GDM1 (cell line): ENCODE measurements at regions not wholly inside any gene's neighbourhood (a gene's known extent, or its start where the extent isn't known, plus 50 kb on each side); places are given as distances from the start of the nearest gene placed in this dataset.

Experiments used
- DNase-seq: peaks from one replicate; lab custom pipeline; 2025; lab: John Stamatoyannopoulos, UW

DNA sequence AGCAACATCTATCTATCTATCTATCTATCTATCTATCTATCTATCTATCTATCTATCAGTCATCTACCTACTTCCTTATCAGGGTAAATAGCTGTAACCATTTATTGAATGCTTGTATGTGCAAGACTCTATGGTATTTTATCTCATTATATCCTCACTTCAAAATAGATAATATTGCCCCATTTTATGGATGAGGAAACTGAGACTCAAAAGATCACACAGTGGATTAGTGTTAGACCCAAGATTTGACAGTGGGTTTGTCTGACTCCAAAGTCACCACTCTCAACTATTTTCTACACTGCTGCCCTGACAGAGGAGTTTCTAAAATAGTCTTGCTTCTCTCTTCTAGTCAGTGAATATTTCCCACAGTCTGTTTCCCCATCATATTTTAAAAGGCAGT lies 94.3 kb upstream of the NR3C1 start:
- DNase-seq: no peak

DNA sequence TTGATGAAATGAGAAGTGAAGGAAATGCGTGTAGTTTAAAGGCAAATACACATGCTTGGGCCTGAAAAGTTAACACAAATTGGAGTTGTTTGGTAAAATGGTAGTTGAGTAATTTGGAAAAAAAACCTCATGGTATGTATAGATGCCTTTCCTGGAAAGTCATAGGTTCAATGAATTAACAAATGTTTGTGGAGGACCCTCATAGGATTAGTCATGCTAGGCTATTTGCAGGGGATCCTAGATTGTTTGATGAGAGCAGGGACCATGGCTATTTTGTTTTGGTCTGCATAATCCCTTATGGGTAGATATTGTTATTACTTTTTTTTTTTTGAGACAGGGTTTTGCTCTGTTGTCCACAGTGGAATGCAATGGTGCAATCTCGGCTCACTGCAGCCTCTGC lies 93.5 kb upstream of the NR3C1 start:
- DNase-seq: no peak

DNA sequence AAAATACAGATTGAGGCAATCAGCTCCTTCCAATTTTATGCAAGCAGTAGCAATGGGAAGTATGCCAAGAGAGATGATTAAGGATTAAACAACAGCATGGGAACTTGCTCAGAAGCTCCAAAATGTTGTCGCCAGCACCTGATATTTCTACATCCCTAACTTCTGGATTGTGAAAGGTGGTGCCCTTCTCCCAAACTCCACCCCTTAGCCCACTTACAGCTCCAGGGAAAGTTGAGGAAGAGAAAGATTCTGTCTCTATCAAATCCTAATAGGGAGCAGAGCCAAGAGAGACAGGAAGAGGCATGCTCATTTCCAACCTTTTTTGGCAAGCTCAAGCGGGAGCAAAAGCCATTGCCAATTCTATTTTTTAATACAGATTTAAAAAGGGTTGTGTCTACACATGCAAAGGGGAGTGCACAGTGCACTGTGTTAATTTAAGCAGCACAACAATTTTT lies 92.4 kb upstream of the NR3C1 start:
- DNase-seq: no peak

DNA sequence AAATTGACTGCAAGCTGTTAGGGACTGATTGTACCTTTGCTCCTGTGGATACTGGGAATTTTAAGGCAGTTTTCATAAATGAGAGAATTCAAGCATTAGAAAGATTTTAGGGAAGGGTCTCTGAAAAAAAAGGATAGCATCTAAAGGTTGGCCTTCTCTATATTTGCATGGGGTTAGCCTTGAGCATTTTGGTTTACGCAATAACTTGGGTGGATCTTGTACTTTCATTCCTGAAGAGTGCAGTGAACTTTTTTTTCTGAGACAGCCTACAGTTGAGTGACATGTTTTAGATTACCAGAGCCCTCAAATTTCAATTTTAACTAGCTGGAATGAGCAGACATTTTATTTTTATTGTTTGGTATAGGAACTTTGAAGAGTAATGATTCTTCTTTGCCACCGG lies 91.6 kb upstream of the NR3C1 start:
- no peak for DNase-seq

DNA sequence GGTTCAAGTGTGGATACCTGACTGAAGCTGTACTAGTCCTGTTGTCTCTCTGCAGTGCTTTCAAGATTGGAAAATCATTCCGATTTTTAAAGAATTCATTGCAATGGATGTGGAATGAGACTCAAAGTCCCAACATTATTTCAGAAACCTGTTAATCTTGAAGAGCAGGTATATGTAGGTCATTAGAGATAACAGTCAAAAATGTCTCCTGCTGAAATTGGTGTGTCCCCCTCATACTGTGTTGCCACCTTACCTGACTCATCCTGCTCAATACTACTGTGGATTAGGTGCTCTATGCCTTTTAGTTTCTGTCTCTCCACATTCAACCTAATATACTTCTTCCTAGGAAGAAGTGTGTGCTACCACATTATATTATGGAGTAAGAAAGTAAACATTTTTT lies 91.1 kb upstream of the NR3C1 start:
- no peak for DNase-seq

DNA sequence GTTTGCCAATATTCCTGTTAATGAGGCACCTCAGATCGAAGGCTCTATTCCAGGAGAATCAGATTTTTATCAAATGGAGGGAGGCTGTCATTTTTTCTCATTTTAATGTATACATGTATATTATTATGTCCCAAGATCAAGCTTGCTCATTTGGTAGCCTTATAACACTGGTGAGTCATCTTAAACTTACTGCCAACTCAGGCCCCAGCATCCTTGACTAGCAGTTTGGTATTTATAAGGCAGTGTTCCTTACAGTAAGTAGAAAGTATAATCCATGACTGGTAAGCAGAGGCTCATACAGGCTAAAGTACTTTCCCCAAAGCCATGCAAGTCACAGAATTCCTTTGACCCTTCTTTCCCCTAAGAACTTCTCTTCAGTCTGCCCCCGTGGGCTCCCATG lies 90.7 kb upstream of the NR3C1 start:
- no peak for DNase-seq

DNA sequence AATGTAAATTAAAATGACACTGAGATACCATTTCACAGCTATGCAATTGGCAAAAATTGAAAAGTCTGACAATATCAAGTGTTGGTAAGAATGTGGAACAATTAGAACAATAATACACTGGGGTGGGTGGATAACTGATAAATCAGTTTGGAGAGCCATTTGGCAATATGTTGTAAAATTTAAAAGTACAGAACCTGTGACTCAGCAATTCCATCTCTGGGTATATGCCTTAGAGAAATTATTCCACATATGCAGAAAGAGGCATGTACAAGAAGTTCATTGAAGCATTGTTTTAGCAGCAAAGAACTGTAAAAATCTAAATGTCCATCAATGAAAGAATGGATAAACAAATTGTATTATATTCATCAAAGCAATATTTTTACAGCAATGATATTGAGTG lies 89.3 kb upstream of the NR3C1 start:
- no peak for DNase-seq

DNA sequence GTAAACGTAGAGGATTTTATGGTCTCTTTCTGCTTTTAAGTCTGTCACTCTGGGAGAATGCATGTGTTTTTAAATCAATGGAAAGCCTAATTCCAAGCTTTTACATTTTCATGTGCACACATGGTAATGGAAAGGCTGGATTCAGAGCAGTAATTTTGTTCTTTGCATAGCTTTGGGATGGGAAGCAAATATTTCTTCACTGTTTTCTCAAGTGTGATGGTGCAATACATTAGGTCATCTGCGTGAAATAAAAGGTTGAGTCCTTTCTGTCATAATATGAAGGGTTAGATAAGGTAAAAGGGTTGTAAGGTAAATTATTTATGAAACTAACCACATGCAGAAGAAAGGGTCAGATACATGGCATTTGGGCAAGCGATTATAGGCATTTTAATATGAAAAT lies 88.2 kb upstream of the NR3C1 start:
- DNase-seq: no peak

DNA sequence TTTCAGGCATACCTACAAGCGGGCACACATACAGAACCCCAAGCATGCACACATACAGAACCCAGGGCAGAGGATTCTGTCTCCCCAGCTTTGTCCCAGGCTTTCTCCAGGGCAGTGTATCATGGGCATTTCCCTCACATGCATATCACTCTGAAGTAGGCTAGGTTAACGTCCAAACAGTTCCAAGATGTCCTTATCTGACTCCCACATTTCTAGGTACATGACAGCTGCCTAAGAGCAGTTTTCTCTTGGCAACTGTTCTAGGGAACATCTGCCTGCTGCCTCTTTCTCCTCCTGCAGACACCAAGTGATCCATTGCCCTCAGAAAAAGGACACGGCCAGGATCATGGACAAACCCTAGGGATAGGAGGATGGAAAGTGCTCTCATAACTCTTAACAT lies 84.9 kb upstream of the NR3C1 start:
- DNase-seq: no peak

- no peak for DNase-seq
Observed at GRCh38 chr5:143484601-143485000, 81.1 kb upstream of the NR3C1 start.

DNA sequence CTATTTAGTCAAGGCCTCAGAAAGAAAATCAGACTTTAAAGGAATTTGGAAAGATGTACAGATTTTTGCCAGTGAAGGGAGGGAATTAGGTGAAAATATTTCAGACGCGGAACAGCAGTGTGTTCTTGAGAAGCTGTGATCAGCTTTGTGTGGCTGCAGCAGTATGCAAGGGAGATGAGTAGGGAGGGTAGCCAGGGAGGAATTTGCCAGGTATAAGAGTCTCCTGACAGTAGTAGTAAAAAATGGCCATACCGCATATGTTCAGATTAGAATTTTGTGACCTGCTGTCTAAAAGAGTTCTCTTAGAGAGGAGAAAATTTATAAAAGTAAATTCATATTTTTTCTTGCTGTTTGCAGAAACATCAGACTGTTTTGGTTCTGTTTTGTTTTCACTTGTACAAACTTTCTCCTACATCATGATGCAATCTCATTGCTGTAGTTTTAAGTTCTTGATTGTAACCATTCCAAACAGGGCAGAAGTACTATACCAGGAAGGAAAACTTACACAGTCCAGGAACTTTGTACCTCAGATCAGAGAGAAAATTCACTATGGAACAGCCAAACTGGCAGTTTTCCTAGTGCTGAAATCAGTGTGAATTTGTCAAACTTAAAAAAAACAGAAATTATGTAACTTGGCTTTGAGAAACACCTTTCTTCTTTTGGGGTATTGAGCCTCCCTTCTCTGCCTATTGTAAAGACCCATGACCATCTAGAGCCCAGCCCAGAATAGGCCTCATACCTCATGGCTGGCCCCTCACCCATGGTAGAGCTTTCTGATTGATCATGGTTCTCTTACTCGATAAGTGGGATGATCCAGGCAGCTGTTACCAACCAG lies 78.4 kb upstream of the NR3C1 start:
- DNase-seq: no peak

DNA sequence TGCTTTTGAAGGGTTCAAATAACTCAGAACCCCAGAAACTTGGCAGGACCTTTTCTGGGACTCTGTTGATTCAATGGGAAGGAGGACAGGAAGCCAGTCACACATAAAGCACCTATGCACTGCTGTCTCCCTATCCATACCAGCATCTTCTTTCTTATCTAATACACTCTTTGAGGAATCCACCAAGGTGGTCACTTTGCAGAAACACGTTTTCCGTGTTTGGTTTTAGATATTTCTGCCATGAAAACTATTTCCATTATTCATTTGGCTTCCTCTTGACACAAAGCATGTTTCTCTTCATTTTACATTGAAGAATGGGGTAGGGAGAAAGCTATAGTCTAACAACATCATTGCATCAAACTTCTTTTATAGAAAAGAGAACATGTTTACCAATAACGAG lies 76.5 kb upstream of the NR3C1 start:
- DNase-seq: no peak

- no peak for DNase-seq
Observed at GRCh38 chr5:143479394-143479793, 75.9 kb upstream of the NR3C1 start.

- DNase-seq: no peak
Observed at GRCh38 chr5:143476601-143477211, 73.2 kb upstream of the NR3C1 start.

DNA sequence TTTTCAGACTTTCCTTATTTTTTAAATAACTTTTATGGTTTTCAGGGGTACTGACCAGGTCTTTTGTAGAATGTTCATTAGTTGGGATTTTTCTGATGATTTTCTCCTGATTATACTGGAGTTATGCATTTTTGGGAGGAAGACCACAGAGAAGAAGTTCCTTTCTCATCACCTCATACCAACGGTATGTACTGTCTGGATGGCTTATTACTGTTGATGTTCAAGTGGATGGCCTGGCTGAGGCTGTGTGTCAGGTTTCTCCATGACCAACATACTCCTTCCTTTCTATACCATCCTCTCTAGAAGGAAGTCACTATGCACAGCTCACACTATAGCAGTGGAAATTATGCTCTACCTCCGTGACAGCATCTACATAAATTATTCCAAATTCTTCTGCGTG lies 71.1 kb upstream of the NR3C1 start:
- no peak for DNase-seq

- no peak for DNase-seq
Observed at GRCh38 chr5:143473481-143473880, 70.0 kb upstream of the NR3C1 start.

DNA sequence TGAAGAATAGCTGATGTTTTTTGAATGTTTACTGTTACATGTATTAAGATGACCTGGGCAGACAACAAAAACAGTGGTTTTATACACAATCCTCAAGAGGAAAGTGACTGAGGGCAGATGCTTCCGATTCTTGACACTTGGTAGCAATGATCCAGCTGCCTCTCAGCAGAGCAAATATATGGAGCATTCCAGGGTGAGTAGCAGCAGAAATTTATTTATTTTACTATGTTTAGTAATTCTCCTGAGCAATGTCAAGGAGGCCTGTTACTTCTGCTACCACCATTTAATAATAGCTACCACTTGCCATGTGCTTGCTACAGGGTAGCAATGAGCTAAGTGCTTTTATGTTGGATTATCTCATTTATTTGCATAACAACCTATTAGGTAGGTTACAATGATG lies 69.1 kb upstream of the NR3C1 start:
- no peak for DNase-seq

DNA sequence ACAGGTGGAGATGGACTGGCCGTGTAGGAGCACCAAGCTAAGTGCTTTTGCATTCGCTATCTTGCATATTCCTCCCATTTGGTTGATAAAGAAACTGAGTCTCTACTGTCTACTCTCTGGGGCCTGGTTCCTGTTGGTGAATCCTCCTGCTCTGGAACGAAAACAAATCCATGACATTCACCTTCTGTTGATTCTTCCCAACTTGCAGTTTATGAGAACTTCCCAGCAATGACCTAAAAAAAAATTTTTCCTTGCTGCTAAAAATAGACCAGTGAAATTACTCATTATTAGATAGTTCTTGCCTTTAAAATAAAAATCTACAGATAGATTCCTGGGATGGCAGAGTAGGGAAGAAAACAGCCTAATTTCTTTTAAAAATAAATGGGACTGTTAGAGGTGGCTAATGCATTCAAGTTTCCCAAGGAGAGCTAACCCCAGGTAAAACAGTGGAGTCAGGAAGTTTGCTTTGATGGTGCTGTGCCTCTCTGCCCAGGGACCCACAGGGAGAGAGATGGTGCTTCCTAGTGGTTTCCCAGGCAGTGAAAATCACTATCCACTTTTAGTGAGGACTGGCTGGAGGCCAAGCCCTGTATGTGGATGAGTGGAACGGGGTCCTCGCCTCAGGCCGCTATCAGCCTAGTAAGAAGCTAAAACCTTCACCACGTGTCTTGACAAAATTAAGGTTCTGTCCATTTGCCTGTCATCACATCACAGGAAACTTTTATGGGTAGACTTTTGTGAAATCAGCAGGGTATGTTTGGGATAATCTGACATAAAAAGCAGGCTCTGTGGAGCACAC lies 68.4 kb upstream of the NR3C1 start:
- DNase-seq: no peak

DNA sequence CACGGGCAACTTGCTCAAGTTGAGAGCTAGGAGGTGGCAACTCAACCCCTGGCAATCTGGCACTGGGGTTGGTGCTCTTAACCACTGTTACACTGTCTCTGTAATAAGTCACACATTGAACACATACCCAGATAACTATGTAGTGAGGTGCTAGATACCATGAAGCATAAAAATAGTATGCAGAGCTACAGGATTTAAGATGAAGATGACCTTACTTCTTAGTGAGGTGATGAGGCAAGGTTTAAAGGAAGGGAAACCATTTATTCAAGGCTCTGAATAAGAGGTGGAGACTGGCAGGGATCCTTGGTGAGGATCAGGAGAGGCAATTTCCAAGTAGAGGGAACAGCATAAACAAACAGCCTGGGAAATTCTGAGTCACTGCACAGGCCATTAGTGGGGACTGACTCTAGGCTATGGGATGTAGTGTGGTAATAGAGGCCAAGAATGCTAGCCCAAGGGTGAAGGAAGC lies 67.6 kb upstream of the NR3C1 start:
- no peak for DNase-seq

DNA sequence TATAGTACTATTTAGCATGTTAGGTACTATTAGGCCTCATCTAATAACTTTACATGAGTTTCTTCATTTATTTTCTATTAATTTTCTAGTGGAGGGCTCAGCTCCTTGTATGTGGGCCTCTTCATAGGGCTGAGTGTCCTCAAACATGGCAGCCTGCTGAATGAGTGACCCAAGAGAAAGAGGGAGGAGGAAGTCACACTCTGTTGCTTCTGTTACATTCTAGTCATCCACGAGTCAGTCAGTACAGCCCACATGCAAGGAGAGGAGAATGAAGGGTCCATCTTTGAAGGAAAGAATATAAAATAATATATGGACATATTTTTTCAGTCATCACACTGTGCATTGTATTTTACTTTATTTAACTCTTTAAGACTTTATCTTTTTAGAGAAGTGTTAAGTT lies 66.6 kb upstream of the NR3C1 start:
- no peak for DNase-seq

DNA sequence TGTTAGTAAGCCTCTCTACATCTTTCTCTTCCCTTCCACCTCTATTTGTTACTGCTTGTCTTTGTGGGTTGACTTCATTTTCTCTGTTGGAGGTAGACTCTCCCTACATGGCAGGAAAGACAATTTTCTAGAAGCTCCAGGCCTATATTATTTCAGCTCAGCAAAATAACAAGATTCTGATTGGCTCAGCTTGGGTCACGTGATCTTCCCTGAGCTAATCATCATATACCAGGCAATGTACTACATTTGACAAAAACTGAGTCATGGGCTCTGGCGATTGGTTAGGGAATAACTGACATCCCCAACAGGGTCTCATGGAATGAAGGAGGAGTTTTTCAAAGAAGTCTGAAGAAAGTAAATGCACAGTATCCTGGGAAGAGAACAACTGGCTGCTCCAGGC lies 65.6 kb upstream of the NR3C1 start:
- no peak for DNase-seq

- DNase-seq: no peak
Observed at GRCh38 chr5:143466632-143467031, 63.1 kb upstream of the NR3C1 start.
